ENCODE measurements at regions not wholly inside any gene's neighbourhood (a gene's known extent, or its start where the extent isn't known, plus 50 kb on each side); places are given as distances from the start of the nearest gene placed in this dataset.
"Not testable (repeated sequence)": the region's sequence is repeated elsewhere in the genome, so short reads cannot be mapped to it uniquely, and the experiment has no call there.

DNA sequence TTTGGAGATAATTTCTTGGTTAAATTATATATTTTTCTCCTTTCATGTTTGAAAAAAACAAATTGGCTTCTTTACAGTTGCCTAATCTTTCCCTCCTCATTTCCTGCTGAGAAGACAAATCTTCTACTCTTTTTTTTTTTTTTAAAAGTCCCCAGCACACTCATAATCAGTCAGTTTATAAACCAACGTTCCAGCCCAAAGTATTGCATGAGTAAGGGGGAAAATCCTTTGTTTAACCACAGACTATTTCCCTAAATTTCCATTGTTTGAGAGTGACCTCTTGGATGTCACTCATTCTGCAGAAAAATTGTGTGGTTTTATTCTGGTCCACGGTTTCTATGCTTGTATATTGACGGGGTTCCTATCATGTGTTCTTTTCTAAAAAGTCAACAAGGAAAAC lies 55.1 kb upstream of the TLR4 start:
- no peak overlapping the region for H3K27ac ChIP-seq (ENCODE audit: low read depth, low read length)
- no peaks in the 10 kb centered on the region for H3K9me3 ChIP-seq (ENCODE audit: insufficient read depth, low read depth, low read length)
- H3K27me3 ChIP-seq (ENCODE audit: insufficient read depth, low read length), result no peaks in the 10 kb centered on the region
- peaks cover 4% of the 10 kb centered on the region; the same call in 1 of the 2 replicates for H3K4me1 ChIP-seq (ENCODE audit: insufficient read depth, low read length)
- no peaks in the 10 kb centered on the region for H3K36me3 ChIP-seq (ENCODE audit: insufficient read depth, low read length)
- H3K9ac ChIP-seq (ENCODE audit: low read depth, low read length), result no peak overlapping the region
- 69% methylated on average over 2 of the region's 3 CpGs for WGBS
- no peak overlapping the region for H3K4me3 ChIP-seq (ENCODE audit: low read length)

DNA sequence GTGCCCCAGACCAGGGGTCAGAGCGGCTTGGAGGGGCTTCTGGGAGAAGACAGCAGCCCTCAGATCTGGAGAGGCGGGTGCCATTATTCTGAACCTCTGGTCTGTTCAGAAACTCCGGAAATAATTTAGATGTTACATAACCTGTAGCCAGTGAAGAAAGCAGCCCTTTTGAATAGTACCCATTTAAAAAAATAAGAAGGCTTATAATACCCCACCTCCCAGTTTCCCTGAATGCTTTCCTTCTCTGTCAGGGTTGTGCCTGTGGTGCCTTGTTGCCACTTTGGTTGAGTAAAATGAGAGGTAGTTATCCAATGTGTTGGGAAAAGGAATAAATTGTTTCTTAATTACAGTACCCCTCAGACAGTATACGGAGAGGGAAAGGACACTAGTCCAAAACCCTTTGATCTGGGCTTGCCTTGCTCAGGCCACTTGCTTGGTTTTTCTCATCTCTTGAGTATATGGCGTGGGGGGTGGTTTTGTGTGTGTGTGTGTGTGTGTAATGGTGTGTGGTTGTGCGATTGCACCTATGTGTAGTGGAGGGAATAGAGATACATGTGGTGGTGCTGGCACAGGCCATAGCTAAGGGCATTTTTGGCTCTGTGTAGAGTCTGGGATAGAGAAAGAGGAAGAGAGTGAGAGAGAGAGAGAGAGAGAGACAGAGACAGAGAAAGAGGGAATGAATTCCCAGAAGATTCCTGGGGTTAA lies 59.1 kb upstream of the TLR4 start:
- Histone ChIP-seq H3K9me3 (ENCODE audit: insufficient read depth, low read depth, low read length) (no peaks in the 10 kb centered on the region), H3K9ac (ENCODE audit: low read depth, low read length) (no peak overlapping the region), H3K27me3 (ENCODE audit: insufficient read depth, low read length) (no peaks in the 10 kb centered on the region), H3K36me3 (ENCODE audit: insufficient read depth, low read length) (no peaks in the 10 kb centered on the region), H3K27ac (ENCODE audit: low read depth, low read length) (no peak overlapping the region), H3K4me1 (ENCODE audit: insufficient read depth, low read length) (peaks cover 4% of the 10 kb centered on the region; the same call in 1 of the 2 replicates), H3K4me3 (ENCODE audit: low read length) (no peak overlapping the region)
- 61% methylated on average over 6 of the region's 6 CpGs for whole genome bisulfite sequencing

DNA sequence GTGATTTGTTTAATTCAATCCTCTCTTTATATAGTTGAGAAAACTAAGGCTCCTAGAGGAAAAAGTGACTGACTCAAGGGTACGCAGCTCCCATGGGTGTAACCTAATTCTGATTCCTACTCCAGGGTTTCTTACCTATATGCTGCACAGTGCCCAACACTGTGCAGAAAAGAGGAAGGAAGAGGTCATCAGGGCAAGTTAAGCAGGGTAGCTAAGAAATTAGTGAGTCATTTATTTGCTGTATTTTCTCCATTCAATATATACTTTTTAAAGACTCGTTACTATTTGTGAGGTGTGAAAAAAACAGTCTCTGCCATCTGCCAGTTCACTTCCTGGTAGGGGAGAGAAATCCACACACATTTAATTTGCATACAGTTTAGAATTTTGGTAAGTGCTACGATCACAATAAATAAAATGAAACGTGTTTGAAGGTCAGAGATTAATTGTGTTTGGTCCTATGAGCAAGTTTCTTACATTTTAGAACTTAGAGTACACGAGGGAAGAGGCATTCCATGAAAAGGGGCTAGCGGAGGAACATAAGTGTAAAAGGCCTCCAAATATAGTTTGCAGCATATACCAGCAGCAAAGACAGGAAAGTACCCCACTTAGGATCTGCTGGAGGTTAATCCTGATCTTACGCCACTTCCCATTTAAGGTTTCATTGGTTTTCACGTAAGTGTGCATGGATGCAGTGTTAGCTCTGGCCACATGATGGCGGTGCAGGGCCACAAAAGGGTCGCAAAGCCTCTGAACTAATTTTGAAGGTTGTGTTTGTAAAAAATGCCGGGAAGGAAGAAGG lies 59.9 kb upstream of the TLR4 start:
- H3K4me1 ChIP-seq (ENCODE audit: insufficient read depth, low read length), result peaks cover 4% of the 10 kb centered on the region; the same call in 1 of the 2 replicates
- 49% methylated on average over 10 of the region's 11 CpGs for WGBS
- H3K27me3 ChIP-seq (ENCODE audit: insufficient read depth, low read length), result no peaks in the 10 kb centered on the region
- no peak overlapping the region for H3K4me3 ChIP-seq (ENCODE audit: low read length)
- no peak overlapping the region for H3K9ac ChIP-seq (ENCODE audit: low read depth, low read length)
- H3K36me3 ChIP-seq (ENCODE audit: insufficient read depth, low read length), result no peaks in the 10 kb centered on the region
- no peak overlapping the region for H3K27ac ChIP-seq (ENCODE audit: low read depth, low read length)
- H3K9me3 ChIP-seq (ENCODE audit: insufficient read depth, low read depth, low read length), result no peaks in the 10 kb centered on the region

DNA sequence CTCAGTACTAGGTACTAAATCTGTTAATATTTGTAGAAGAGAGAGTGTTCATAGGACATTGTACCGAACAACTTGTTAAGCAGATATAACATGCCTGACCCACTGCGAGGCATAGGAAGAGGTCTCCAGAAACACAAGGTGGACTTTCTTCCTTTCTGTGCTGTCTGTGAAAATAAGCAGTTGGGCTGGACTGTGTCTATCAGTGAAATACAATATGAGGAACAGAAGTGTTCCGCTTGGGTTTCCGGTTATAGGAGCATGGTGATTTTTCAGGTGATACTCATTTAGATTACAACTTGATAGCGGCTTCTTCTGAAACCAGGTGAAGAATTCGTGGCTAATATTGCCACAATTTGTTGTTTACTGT lies 60.9 kb upstream of the TLR4 start:
- WGBS, result 94% methylated on average over 6 of the region's 6 CpGs
- Histone ChIP-seq H3K27ac (ENCODE audit: low read depth, low read length) (no peak overlapping the region), H3K27me3 (ENCODE audit: insufficient read depth, low read length) (no peaks in the 10 kb centered on the region), H3K9ac (ENCODE audit: low read depth, low read length) (no peak overlapping the region), H3K36me3 (ENCODE audit: insufficient read depth, low read length) (no peaks in the 10 kb centered on the region), H3K4me3 (ENCODE audit: low read length) (no peak overlapping the region), H3K9me3 (ENCODE audit: insufficient read depth, low read depth, low read length) (no peaks in the 10 kb centered on the region), H3K4me1 (ENCODE audit: insufficient read depth, low read length) (peaks cover 4% of the 10 kb centered on the region; the same call in 1 of the 2 replicates)

DNA sequence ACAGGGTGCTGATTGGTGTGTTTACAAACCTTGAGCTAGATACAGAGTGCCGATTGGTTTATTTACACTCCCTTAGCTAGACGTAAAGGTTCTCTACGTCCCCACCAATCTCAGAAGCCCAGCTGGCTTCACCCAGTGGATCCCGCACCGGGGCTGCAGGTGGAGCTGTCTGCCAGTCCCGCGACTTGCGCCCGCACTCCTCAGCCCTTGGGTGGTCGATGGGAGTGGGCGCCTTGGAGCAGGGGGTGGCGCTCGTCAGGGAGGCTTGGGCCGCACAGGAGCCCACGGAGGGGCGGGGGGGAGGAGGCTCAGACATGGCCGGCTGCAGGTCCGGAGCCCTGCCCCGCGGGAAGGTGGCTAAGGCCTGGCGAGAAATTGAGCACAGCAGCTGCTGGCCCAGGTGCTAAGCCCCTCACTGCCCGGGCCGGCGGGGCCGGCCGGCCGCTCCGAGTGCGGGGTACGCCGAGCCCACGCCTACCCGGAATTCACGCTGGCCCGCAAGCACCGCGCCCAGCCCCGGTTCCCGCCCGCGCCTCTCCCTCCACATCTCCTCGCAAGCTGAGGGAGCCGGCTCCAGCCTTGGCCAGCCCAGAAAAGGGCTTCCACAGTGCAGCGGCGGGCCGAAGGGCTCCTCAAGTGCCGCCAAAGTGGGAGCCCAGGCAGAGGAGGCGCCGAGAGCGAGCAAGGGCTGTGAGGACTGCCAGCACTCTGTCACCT lies 61.5 kb upstream of the TLR4 start:
- H3K4me3 ChIP-seq (ENCODE audit: low read length); H3K9me3 ChIP-seq (ENCODE audit: insufficient read depth, low read depth, low read length); H3K36me3 ChIP-seq (ENCODE audit: insufficient read depth, low read length); H3K27me3 ChIP-seq (ENCODE audit: insufficient read depth, low read length); H3K27ac ChIP-seq (ENCODE audit: low read depth, low read length); H3K4me1 ChIP-seq (ENCODE audit: insufficient read depth, low read length); H3K9ac ChIP-seq (ENCODE audit: low read depth, low read length): not testable (repeated sequence)
- WGBS, result 94% methylated on average over 50 of the region's 50 CpGs

DNA sequence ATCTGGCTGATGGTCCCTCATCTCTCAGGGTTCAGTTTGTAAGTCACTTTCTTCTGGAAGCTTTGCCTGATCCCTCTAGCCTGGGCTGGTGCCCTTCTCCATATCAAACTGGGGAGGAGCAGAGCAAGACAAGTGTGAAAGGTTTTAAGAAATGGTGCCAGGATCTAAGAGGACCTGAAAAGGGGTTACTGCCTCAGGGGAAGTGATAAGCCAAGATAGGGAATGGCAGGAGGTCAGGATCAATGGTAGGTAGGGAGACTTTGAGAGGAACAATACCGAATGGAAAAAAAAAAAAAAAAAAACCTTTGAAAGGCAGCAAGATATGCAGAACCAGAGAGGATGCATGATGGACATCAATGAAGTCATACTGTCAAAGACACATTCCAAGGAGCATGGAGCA lies 67.5 kb upstream of the TLR4 start:
- no peaks in the 10 kb centered on the region for H3K36me3 ChIP-seq (ENCODE audit: insufficient read depth, low read length)
- H3K9ac ChIP-seq (ENCODE audit: low read depth, low read length), result no peak overlapping the region
- H3K27me3 ChIP-seq (ENCODE audit: insufficient read depth, low read length), result no peaks in the 10 kb centered on the region
- no peaks in the 10 kb centered on the region for H3K4me1 ChIP-seq (ENCODE audit: insufficient read depth, low read length)
- H3K9me3 ChIP-seq (ENCODE audit: insufficient read depth, low read depth, low read length), result no peaks in the 10 kb centered on the region
- H3K27ac ChIP-seq (ENCODE audit: low read depth, low read length), result no peak overlapping the region
- no peak overlapping the region for H3K4me3 ChIP-seq (ENCODE audit: low read length)
- 74% methylated on average over 1 of the region's 1 CpG for WGBS

DNA sequence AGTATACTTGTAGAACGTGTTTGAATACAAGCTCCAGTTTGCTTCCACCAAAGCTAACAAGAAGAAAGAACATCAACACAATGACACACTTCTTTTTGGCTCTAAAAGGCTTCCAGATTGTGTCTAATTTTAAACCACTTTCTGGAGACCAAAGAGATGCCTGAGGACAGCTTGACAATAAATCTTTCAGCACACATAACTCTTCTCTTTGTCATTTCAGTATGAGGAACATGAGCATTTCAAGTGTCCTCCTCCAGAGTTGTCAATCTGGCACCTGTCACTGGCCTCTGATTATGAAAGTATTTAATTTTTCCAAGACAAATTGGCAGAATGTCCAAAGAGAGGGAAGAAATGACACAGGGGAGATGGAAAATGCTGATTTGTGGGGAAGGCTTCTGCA lies 79.0 kb upstream of the TLR4 start:
- Histone ChIP-seq H3K9me3 (ENCODE audit: insufficient read depth, low read depth, low read length) (peaks cover 15% of the 10 kb centered on the region; the same call in 1 of the 2 replicates), H3K4me1 (ENCODE audit: insufficient read depth, low read length) (no peaks in the 10 kb centered on the region), H3K4me3 (ENCODE audit: low read length) (no peak overlapping the region), H3K27me3 (ENCODE audit: insufficient read depth, low read length) (no peaks in the 10 kb centered on the region), H3K9ac (ENCODE audit: low read depth, low read length) (no peak overlapping the region), H3K27ac (ENCODE audit: low read depth, low read length) (no peak overlapping the region), H3K36me3 (ENCODE audit: insufficient read depth, low read length) (no peaks in the 10 kb centered on the region)
- WGBS, result 90% methylated on average over 1 of the region's 1 CpG

DNA sequence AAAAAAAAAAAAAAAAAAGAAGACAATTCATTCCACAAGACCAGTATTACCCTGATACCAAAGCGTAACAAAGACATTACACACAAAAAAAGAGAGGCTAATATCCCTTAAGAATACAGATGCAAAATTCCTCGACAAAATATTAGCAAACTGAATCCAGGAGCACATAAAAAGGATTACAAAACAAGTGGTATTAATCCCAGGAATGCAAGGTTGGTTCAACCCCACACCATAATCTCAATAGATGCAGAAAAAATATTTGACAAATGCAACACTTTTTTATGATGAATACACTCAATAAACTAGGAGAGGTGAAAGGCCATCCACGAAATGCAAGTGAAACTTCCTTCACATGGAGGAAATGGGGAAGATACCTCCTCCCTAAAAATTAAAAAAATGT lies 80.1 kb upstream of the TLR4 start:
- Histone ChIP-seq H3K27ac (ENCODE audit: low read depth, low read length) (no peak overlapping the region), H3K4me1 (ENCODE audit: insufficient read depth, low read length) (no peaks in the 10 kb centered on the region), H3K4me3 (ENCODE audit: low read length) (no peak overlapping the region), H3K36me3 (ENCODE audit: insufficient read depth, low read length) (no peaks in the 10 kb centered on the region), H3K9me3 (ENCODE audit: insufficient read depth, low read depth, low read length) (peaks cover 15% of the 10 kb centered on the region; the same call in 1 of the 2 replicates), H3K9ac (ENCODE audit: low read depth, low read length) (no peak overlapping the region), H3K27me3 (ENCODE audit: insufficient read depth, low read length) (no peaks in the 10 kb centered on the region)
- 94% methylated on average over 2 of the region's 3 CpGs for WGBS

DNA sequence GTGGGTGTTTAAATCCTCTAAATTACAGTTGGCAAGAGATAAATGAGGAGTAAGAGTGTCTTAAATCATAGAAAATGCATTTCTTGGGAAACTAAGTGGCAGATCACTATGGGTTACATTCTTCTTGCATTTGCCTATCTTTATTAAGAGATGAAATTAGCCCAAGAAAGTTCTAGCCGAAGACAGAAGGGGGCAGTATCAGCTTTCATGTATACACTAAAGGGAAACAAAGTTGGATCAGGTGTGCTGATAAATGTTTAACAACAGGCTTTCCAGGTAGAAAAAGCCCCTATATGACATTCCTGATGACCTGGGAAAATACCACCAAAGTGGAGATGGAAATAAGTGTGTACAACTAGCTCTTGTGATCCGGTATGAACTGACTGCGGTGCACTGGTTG lies 81.9 kb upstream of the TLR4 start:
- H3K4me1 ChIP-seq (ENCODE audit: insufficient read depth, low read length), result no peaks in the 10 kb centered on the region
- WGBS, result 100% methylated on average over 3 of the region's 3 CpGs
- H3K4me3 ChIP-seq (ENCODE audit: low read length), result no peak overlapping the region

DNA sequence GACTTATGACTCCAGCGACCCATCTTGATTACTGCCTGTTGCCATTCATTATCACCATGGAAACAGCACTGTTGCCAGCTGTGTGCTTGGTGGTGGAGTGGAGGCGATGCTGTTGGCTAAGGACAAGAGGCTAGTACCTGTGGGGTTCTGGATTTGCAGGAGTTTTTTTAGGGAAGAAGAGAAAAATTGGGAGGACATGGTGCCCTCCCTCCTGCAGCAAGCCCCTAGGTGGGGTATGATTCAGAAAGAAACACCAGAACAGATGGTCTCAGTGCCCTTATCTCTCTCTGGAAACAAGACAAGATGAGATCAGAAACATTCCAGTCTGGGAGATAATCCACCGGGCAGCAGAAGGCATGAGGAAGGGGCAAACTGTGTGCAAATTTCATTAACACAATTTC lies 87.8 kb upstream of the TLR4 start:
- 78% methylated on average over 3 of the region's 3 CpGs for WGBS
- no peak overlapping the region for H3K9ac ChIP-seq (ENCODE audit: low read depth, low read length)
- no peak overlapping the region for H3K4me3 ChIP-seq (ENCODE audit: low read length)

More for the DNA sequence above, 81.9 kb upstream of the TLR4 start:
- no peak overlapping the region for H3K9ac ChIP-seq (ENCODE audit: low read depth, low read length)
- no peaks in the 10 kb centered on the region for H3K36me3 ChIP-seq (ENCODE audit: insufficient read depth, low read length)
- H3K27ac ChIP-seq (ENCODE audit: low read depth, low read length), result no peak overlapping the region
- H3K9me3 ChIP-seq (ENCODE audit: insufficient read depth, low read depth, low read length), result peaks cover 15% of the 10 kb centered on the region; the same call in 1 of the 2 replicates
- H3K27me3 ChIP-seq (ENCODE audit: insufficient read depth, low read length), result no peaks in the 10 kb centered on the region

DNA sequence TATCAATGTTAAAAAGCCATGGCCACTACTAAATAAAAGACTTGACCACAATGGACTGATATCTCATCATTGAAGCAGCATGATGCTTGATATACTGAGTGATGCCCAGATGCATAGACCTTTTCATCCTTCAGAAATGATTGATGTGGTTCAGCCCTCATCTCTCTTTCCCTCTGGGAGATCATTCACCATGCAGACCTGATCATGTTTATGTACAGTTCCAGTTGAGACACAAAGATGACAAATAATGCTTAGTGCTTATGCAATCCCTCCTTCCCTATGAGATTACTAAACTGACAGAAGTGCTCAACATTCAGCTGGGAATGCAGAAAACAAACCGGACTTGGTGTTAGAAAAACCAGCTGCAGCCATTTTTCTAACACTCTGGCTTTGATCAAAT lies 91.9 kb upstream of the TLR4 start:
- H3K4me3 ChIP-seq (ENCODE audit: low read length), result no peak overlapping the region
- no peaks in the 10 kb centered on the region for H3K36me3 ChIP-seq (ENCODE audit: insufficient read depth, low read length)
- H3K9me3 ChIP-seq (ENCODE audit: insufficient read depth, low read depth, low read length), result no peaks in the 10 kb centered on the region
- WGBS, result 88% methylated on average over 1 of the region's 1 CpG
- no peaks in the 10 kb centered on the region for H3K4me1 ChIP-seq (ENCODE audit: insufficient read depth, low read length)
- H3K9ac ChIP-seq (ENCODE audit: low read depth, low read length), result no peak overlapping the region
- H3K27me3 ChIP-seq (ENCODE audit: insufficient read depth, low read length), result no peaks in the 10 kb centered on the region
- H3K27ac ChIP-seq (ENCODE audit: low read depth, low read length), result no peak overlapping the region

More for the DNA sequence above, 87.8 kb upstream of the TLR4 start:
- H3K27me3 ChIP-seq (ENCODE audit: insufficient read depth, low read length), result no peaks in the 10 kb centered on the region
- no peaks in the 10 kb centered on the region for H3K36me3 ChIP-seq (ENCODE audit: insufficient read depth, low read length)
- H3K27ac ChIP-seq (ENCODE audit: low read depth, low read length), result no peak overlapping the region
- H3K9me3 ChIP-seq (ENCODE audit: insufficient read depth, low read depth, low read length), result no peaks in the 10 kb centered on the region
- no peaks in the 10 kb centered on the region for H3K4me1 ChIP-seq (ENCODE audit: insufficient read depth, low read length)

Data from HUES64 (cell line).